ENCODE measurements at regions not wholly inside any gene's neighbourhood (a gene's known extent, or its start where the extent isn't known, plus 50 kb on each side); places are given as distances from the start of the nearest gene placed in this dataset.

DNA sequence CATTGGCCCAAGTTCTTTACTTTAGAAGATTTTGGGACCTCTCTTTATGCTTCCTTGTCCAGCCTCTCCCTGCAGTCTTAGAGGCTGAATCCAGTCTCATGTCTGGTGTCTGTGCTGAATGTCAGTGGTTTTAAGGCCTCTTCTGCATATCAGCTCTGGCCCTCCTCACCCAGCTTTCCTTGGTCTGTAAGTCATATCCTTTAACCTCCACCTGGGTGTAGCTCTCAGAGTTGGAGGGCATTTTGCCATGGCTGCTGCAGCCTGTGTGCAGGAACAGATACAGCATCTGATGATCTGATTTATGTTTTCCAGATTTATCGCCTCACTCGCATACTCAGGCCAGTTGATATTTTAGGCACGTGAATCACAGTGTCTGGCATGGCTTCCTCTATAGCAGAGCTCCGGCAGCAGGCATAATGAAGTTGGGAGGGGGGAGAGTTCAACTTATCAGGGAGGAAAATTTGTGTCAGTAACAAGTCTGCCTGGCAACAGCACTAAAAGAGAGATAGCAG lies 335.0 kb downstream of the PCNX1 start:
- DNase-seq (ENCODE audit: low read depth) (peak; percentile 80), FAIRE-seq (peak; percentile 49)
- Histone ChIP-seq H3K27me3 (ENCODE audit: insufficient read depth, low read length) (no peaks in the 10 kb centered on the region), H4K20me1 (ENCODE audit: insufficient read depth, low read length) (no peaks in the 10 kb centered on the region), H3K9me3 (ENCODE audit: insufficient read depth, low read depth, low read length) (no peaks in the 10 kb centered on the region), H2AFZ (ENCODE audit: low read depth, low read length) (no peak overlapping the region), H3K4me3 (ENCODE audit: insufficient read depth, low read depth, low read length) (no peak overlapping the region), H3K79me2 (ENCODE audit: insufficient read depth, low read length) (no peaks in the 10 kb centered on the region), H3K4me2 (ENCODE audit: low read length) (no peak overlapping the region), H3K9ac (ENCODE audit: low read length) (no peak overlapping the region), H3K27ac (ENCODE audit: low read depth, low read length) (no peak overlapping the region), H3K4me1 (ENCODE audit: insufficient read depth, low read length) (peaks cover 7% of the 10 kb centered on the region), H3K36me3 (ENCODE audit: insufficient read depth, low read length) (no peaks in the 10 kb centered on the region)
- Mint-ChIP-seq H3K4me1 (ENCODE audit: low read depth, unreplicated experiment) (no peaks in the 10 kb centered on the region), H3K4me3 (ENCODE audit: unreplicated experiment) (no peak overlapping the region), H3K27ac (ENCODE audit: unreplicated experiment) (no peak overlapping the region), H3K9me3 (ENCODE audit: unreplicated experiment) (peaks cover 7% of the 10 kb centered on the region), H3K27me3 (ENCODE audit: low read depth, unreplicated experiment) (peaks cover 3% of the 10 kb centered on the region), H3K36me3 (ENCODE audit: low read depth, unreplicated experiment) (peaks cover 2% of the 10 kb centered on the region)
- TF ChIP-seq, protein P1, sequence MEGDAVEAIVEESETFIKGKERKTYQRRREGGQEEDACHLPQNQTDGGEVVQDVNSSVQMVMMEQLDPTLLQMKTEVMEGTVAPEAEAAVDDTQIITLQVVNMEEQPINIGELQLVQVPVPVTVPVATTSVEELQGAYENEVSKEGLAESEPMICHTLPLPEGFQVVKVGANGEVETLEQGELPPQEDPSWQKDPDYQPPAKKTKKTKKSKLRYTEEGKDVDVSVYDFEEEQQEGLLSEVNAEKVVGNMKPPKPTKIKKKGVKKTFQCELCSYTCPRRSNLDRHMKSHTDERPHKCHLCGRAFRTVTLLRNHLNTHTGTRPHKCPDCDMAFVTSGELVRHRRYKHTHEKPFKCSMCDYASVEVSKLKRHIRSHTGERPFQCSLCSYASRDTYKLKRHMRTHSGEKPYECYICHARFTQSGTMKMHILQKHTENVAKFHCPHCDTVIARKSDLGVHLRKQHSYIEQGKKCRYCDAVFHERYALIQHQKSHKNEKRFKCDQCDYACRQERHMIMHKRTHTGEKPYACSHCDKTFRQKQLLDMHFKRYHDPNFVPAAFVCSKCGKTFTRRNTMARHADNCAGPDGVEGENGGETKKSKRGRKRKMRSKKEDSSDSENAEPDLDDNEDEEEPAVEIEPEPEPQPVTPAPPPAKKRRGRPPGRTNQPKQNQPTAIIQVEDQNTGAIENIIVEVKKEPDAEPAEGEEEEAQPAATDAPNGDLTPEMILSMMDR (IDR thresholded peaks at IDR 0.05; ENCODE audit: insufficient read depth, low read depth, low read length): no peak
- TF ChIP-seq EZH2 (IDR thresholded peaks at IDR 0.05; ENCODE audit: insufficient read depth, low read length): no peak

DNA sequence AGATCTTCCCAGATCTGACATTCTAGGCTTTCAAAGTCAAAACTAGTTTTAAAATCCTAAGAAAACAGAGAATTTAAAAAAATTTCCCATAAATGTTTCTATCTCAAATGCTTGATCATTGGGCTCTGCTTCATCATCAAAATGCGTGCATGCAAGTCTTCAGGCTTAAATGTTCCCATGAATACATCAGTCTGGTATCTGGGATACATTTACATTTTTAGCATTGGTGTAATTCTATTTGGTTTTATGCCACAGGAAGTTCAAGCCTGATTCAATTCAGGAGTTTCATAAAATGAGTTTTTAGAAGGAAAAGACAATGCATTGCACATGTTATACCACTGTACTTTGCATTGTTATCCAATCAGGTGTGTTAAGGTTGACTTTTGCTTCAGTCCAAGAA lies 336.4 kb downstream of the PCNX1 start:
- no peaks in the 10 kb centered on the region for H3K4me1 Mint-ChIP-seq (ENCODE audit: low read depth, unreplicated experiment)
- H3K36me3 ChIP-seq (ENCODE audit: insufficient read depth, low read length): no peaks in the 10 kb centered on the region
- peaks cover 2% of the 10 kb centered on the region for H3K36me3 Mint-ChIP-seq (ENCODE audit: low read depth, unreplicated experiment)
- no peak overlapping the region for H3K9ac ChIP-seq (ENCODE audit: low read length)
- H3K27ac ChIP-seq (ENCODE audit: low read depth, low read length): peak overlapping the region; percentile 73
- peaks cover 12% of the 10 kb centered on the region for H3K9me3 Mint-ChIP-seq (ENCODE audit: unreplicated experiment)
- H3K4me3 Mint-ChIP-seq (ENCODE audit: unreplicated experiment): no peak overlapping the region
- H3K79me2 ChIP-seq (ENCODE audit: insufficient read depth, low read length): no peaks in the 10 kb centered on the region
- no peaks in the 10 kb centered on the region for H4K20me1 ChIP-seq (ENCODE audit: insufficient read depth, low read length)
- TF ChIP-seq EZH2 (IDR thresholded peaks at IDR 0.05; ENCODE audit: insufficient read depth, low read length): no peak
- TF ChIP-seq, protein P1 (IDR thresholded peaks at IDR 0.05; ENCODE audit: insufficient read depth, low read depth, low read length): no peak
- peaks cover 3% of the 10 kb centered on the region for H3K27me3 Mint-ChIP-seq (ENCODE audit: low read depth, unreplicated experiment)
- peak; percentile 89 for DNase-seq (ENCODE audit: low read depth)
- H3K4me3 ChIP-seq (ENCODE audit: insufficient read depth, low read depth, low read length): no peak overlapping the region
- H3K4me1 ChIP-seq (ENCODE audit: insufficient read depth, low read length): peaks cover 7% of the 10 kb centered on the region
- H3K27me3 ChIP-seq (ENCODE audit: insufficient read depth, low read length): no peaks in the 10 kb centered on the region
- H2AFZ ChIP-seq (ENCODE audit: low read depth, low read length): no peak overlapping the region
- no peak overlapping the region for H3K4me2 ChIP-seq (ENCODE audit: low read length)
- no peak overlapping the region for H3K27ac Mint-ChIP-seq (ENCODE audit: unreplicated experiment)
- H3K9me3 ChIP-seq (ENCODE audit: insufficient read depth, low read depth, low read length): no peaks in the 10 kb centered on the region
- FAIRE-seq: no peak

DNA sequence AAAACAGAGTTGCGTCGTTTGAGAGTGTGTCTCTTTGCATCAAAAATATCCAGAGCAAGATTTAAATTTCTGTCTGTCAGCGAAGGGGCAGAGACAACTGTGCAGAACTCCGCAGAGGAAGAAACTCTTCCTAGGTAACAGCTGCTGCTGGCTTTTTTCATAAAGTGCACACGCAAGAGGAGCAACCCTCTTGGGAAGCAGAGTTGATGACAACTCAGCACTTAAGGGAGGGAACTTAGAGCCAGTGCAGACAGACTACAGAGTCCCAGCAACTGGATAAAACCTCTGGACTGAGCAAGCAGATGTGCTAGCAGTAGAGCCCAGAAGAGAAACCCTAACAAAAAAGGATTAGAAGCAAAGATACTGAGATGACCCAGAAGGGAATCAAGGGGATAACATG lies 337.1 kb downstream of the PCNX1 start:
- no peak overlapping the region for H3K4me3 Mint-ChIP-seq (ENCODE audit: unreplicated experiment)
- H2AFZ ChIP-seq (ENCODE audit: low read depth, low read length): no peak overlapping the region

More for the DNA sequence above, 337.1 kb downstream of the PCNX1 start:
- H3K27me3 Mint-ChIP-seq (ENCODE audit: low read depth, unreplicated experiment): peaks cover 3% of the 10 kb centered on the region
- Histone ChIP-seq H3K79me2 (ENCODE audit: insufficient read depth, low read length) (no peaks in the 10 kb centered on the region), H3K4me1 (ENCODE audit: insufficient read depth, low read length) (peaks cover 7% of the 10 kb centered on the region), H3K27ac (ENCODE audit: low read depth, low read length) (peak overlapping the region; percentile 43), H3K9ac (ENCODE audit: low read length) (no peak overlapping the region), H3K4me3 (ENCODE audit: insufficient read depth, low read depth, low read length) (no peak overlapping the region), H3K4me2 (ENCODE audit: low read length) (no peak overlapping the region), H3K27me3 (ENCODE audit: insufficient read depth, low read length) (no peaks in the 10 kb centered on the region), H3K36me3 (ENCODE audit: insufficient read depth, low read length) (no peaks in the 10 kb centered on the region), H4K20me1 (ENCODE audit: insufficient read depth, low read length) (no peaks in the 10 kb centered on the region), H3K9me3 (ENCODE audit: insufficient read depth, low read depth, low read length) (no peaks in the 10 kb centered on the region)
- peaks cover 12% of the 10 kb centered on the region for H3K9me3 Mint-ChIP-seq (ENCODE audit: unreplicated experiment)
- FAIRE-seq (peak; percentile 20), DNase-seq (ENCODE audit: low read depth) (no peak)
- TF ChIP-seq EZH2 (IDR thresholded peaks at IDR 0.05; ENCODE audit: insufficient read depth, low read length): no peak
- TF ChIP-seq, protein P1 (IDR thresholded peaks at IDR 0.05; ENCODE audit: insufficient read depth, low read depth, low read length): no peak
- H3K4me1 Mint-ChIP-seq (ENCODE audit: low read depth, unreplicated experiment): no peaks in the 10 kb centered on the region
- peaks cover 2% of the 10 kb centered on the region for H3K36me3 Mint-ChIP-seq (ENCODE audit: low read depth, unreplicated experiment)
- no peak overlapping the region for H3K27ac Mint-ChIP-seq (ENCODE audit: unreplicated experiment)
